ENCODE measurements at regions not wholly inside any gene's neighbourhood (a gene's known extent, or its start where the extent isn't known, plus 50 kb on each side); places are given as distances from the start of the nearest gene placed in this dataset.
"Not testable (repeated sequence)": the region's sequence is repeated elsewhere in the genome, so short reads cannot be mapped to it uniquely, and the experiment has no call there.

- Histone ChIP-seq H3K36me3 (ENCODE audit: insufficient read depth, low read length) (no peaks in the 10 kb centered on the region), H3K27ac (ENCODE audit: low read depth, low read length) (no peak overlapping the region)
- 94% methylated on average over 2 of the region's 2 CpGs for WGBS
Observed at GRCh38 chr12:30178916-30179315, 395.2 kb upstream of the TMTC1 start.

GRCh38 chr12:30169839-30170591 is 386.3 kb upstream of the TMTC1 start:
- 15% methylated on average over 58 of the region's 58 CpGs for WGBS
- Histone ChIP-seq H3K4me3 (ENCODE audit: low read length) (peak overlapping the region; percentile 54), H3K27me3 (ENCODE audit: insufficient read depth, low read length) (peaks cover 39% of the 10 kb centered on the region), H3K27ac (ENCODE audit: low read depth, low read length) (no peak overlapping the region), H3K9me3 (ENCODE audit: insufficient read depth, low read depth, low read length) (no peaks in the 10 kb centered on the region), H3K9ac (ENCODE audit: low read depth, low read length) (no peak overlapping the region), H3K36me3 (ENCODE audit: insufficient read depth, low read length) (no peaks in the 10 kb centered on the region), H3K4me1 (ENCODE audit: insufficient read depth, low read length) (peaks cover 3% of the 10 kb centered on the region; the same call in 1 of the 2 replicates)

More at GRCh38 chr12:30178916-30179315, 395.2 kb upstream of the TMTC1 start:
- Histone ChIP-seq H3K27me3 (ENCODE audit: insufficient read depth, low read length) (no peaks in the 10 kb centered on the region), H3K9me3 (ENCODE audit: insufficient read depth, low read depth, low read length) (no peaks in the 10 kb centered on the region), H3K9ac (ENCODE audit: low read depth, low read length) (no peak overlapping the region), H3K4me3 (ENCODE audit: low read length) (no peak overlapping the region), H3K4me1 (ENCODE audit: insufficient read depth, low read length) (no peaks in the 10 kb centered on the region)

- Histone ChIP-seq H3K36me3 (ENCODE audit: insufficient read depth, low read length) (no peaks in the 10 kb centered on the region), H3K4me1 (ENCODE audit: insufficient read depth, low read length) (peaks cover 3% of the 10 kb centered on the region; the same call in 1 of the 2 replicates), H3K9me3 (ENCODE audit: insufficient read depth, low read depth, low read length) (peaks cover 2% of the 10 kb centered on the region), H3K4me3 (ENCODE audit: low read length) (no peak overlapping the region), H3K9ac (ENCODE audit: low read depth, low read length) (no peak overlapping the region), H3K27me3 (ENCODE audit: insufficient read depth, low read length) (peaks cover 34% of the 10 kb centered on the region), H3K27ac (ENCODE audit: low read depth, low read length) (no peak overlapping the region)
- 100% methylated on average over 2 of the region's 4 CpGs for WGBS
Observed at GRCh38 chr12:30166006-30166795, 382.5 kb upstream of the TMTC1 start.

GRCh38 chr12:30164382-30165318 is 380.9 kb upstream of the TMTC1 start:
- 90% methylated on average over 10 of the region's 10 CpGs for WGBS

GRCh38 chr12:30156833-30157232 is 373.1 kb upstream of the TMTC1 start:
- H3K36me3 ChIP-seq (ENCODE audit: insufficient read depth, low read length); H3K4me3 ChIP-seq (ENCODE audit: low read length); H3K9ac ChIP-seq (ENCODE audit: low read depth, low read length); H3K4me1 ChIP-seq (ENCODE audit: insufficient read depth, low read length); H3K27ac ChIP-seq (ENCODE audit: low read depth, low read length); H3K27me3 ChIP-seq (ENCODE audit: insufficient read depth, low read length): not testable (repeated sequence)
- WGBS = 77% methylated on average over 22 of the region's 22 CpGs
- peaks cover 12% of the 10 kb centered on the region for H3K9me3 ChIP-seq (ENCODE audit: insufficient read depth, low read depth, low read length)

More at GRCh38 chr12:30164382-30165318, 380.9 kb upstream of the TMTC1 start:
- Histone ChIP-seq H3K9ac (ENCODE audit: low read depth, low read length) (no peak overlapping the region), H3K36me3 (ENCODE audit: insufficient read depth, low read length) (no peaks in the 10 kb centered on the region), H3K4me3 (ENCODE audit: low read length) (no peak overlapping the region), H3K27me3 (ENCODE audit: insufficient read depth, low read length) (peaks cover 18% of the 10 kb centered on the region), H3K9me3 (ENCODE audit: insufficient read depth, low read depth, low read length) (peaks cover 10% of the 10 kb centered on the region), H3K4me1 (ENCODE audit: insufficient read depth, low read length) (peaks cover 3% of the 10 kb centered on the region; the same call in 1 of the 2 replicates), H3K27ac (ENCODE audit: low read depth, low read length) (no peak overlapping the region)

GRCh38 chr12:30155001-30155730 is 371.4 kb upstream of the TMTC1 start:
- Histone ChIP-seq H3K36me3 (ENCODE audit: insufficient read depth, low read length) (no peaks in the 10 kb centered on the region), H3K9me3 (ENCODE audit: insufficient read depth, low read depth, low read length) (peaks cover 4% of the 10 kb centered on the region; the same call in 1 of the 2 replicates), H3K27me3 (ENCODE audit: insufficient read depth, low read length) (no peaks in the 10 kb centered on the region), H3K4me3 (ENCODE audit: low read length) (no peak overlapping the region), H3K9ac (ENCODE audit: low read depth, low read length) (no peak overlapping the region), H3K27ac (ENCODE audit: low read depth, low read length) (no peak overlapping the region), H3K4me1 (ENCODE audit: insufficient read depth, low read length) (no peaks in the 10 kb centered on the region)
- 94% methylated on average over 6 of the region's 6 CpGs for WGBS

GRCh38 chr12:30153981-30154380 is 370.2 kb upstream of the TMTC1 start:
- H3K27me3 ChIP-seq (ENCODE audit: insufficient read depth, low read length) = no peaks in the 10 kb centered on the region
- no peaks in the 10 kb centered on the region for H3K36me3 ChIP-seq (ENCODE audit: insufficient read depth, low read length)
- H3K9ac ChIP-seq (ENCODE audit: low read depth, low read length) = no peak overlapping the region
- no peak overlapping the region for H3K4me3 ChIP-seq (ENCODE audit: low read length)
- 0 out of 2 replicates have a peak, but pooled peaks cover 2% of the 10 kb centered on the region for H3K9me3 ChIP-seq (ENCODE audit: insufficient read depth, low read depth, low read length)
- WGBS = no CpG with 5 or more reads among the region's 1 CpG
- H3K27ac ChIP-seq (ENCODE audit: low read depth, low read length) = no peak overlapping the region
- H3K4me1 ChIP-seq (ENCODE audit: insufficient read depth, low read length) = no peaks in the 10 kb centered on the region

GRCh38 chr12:30152705-30153104 is 369.0 kb upstream of the TMTC1 start:
- H3K4me3 ChIP-seq (ENCODE audit: low read length) = no peak overlapping the region
- H3K27me3 ChIP-seq (ENCODE audit: insufficient read depth, low read length) = no peaks in the 10 kb centered on the region
- no peaks in the 10 kb centered on the region for H3K4me1 ChIP-seq (ENCODE audit: insufficient read depth, low read length)
- 0 out of 2 replicates have a peak, but pooled peaks cover 2% of the 10 kb centered on the region for H3K9me3 ChIP-seq (ENCODE audit: insufficient read depth, low read depth, low read length)
- H3K9ac ChIP-seq (ENCODE audit: low read depth, low read length) = no peak overlapping the region
- no peak overlapping the region for H3K27ac ChIP-seq (ENCODE audit: low read depth, low read length)
- H3K36me3 ChIP-seq (ENCODE audit: insufficient read depth, low read length) = no peaks in the 10 kb centered on the region

- Histone ChIP-seq H3K9me3 (ENCODE audit: insufficient read depth, low read depth, low read length) (0 out of 2 replicates have a peak, but pooled peaks cover 2% of the 10 kb centered on the region), H3K27me3 (ENCODE audit: insufficient read depth, low read length) (no peaks in the 10 kb centered on the region), H3K36me3 (ENCODE audit: insufficient read depth, low read length) (no peaks in the 10 kb centered on the region), H3K4me1 (ENCODE audit: insufficient read depth, low read length) (no peaks in the 10 kb centered on the region), H3K9ac (ENCODE audit: low read depth, low read length) (no peak overlapping the region), H3K27ac (ENCODE audit: low read depth, low read length) (no peak overlapping the region), H3K4me3 (ENCODE audit: low read length) (no peak overlapping the region)
- WGBS = 74% methylated on average over 5 of the region's 5 CpGs
Observed at GRCh38 chr12:30151831-30152230, 368.1 kb upstream of the TMTC1 start.

GRCh38 chr12:30146561-30146960 is 362.8 kb upstream of the TMTC1 start:
- Histone ChIP-seq H3K27ac (ENCODE audit: low read depth, low read length) (no peak overlapping the region), H3K4me1 (ENCODE audit: insufficient read depth, low read length) (no peaks in the 10 kb centered on the region), H3K27me3 (ENCODE audit: insufficient read depth, low read length) (no peaks in the 10 kb centered on the region), H3K36me3 (ENCODE audit: insufficient read depth, low read length) (no peaks in the 10 kb centered on the region), H3K9me3 (ENCODE audit: insufficient read depth, low read depth, low read length) (no peaks in the 10 kb centered on the region), H3K9ac (ENCODE audit: low read depth, low read length) (no peak overlapping the region), H3K4me3 (ENCODE audit: low read length) (no peak overlapping the region)
- WGBS = 77% methylated on average over 5 of the region's 5 CpGs

Measured in HUES64 (cell line).